GM10266 (cell line): ENCODE measurements at regions not wholly inside any gene's neighbourhood (a gene's known extent, or its start where the extent isn't known, plus 50 kb on each side); places are given as distances from the start of the nearest gene placed in this dataset.

Experiments
- DNase-seq: peaks from one replicate; pipeline ENCODE4 v3.0.0; 2012; ENCODE audit errors: extremely low spot score
- TF ChIP-seq, protein P1 (sequence below): IDR thresholded peaks from 2 replicates; pipeline ENCODE4 v1.5.1; 2012; ENCODE audit warnings: mild to moderate bottlenecking, low read depth; ENCODE audit not compliant: control insufficient read depth, insufficient read depth; ENCODE audit errors: missing control alignments

GRCh38 chr11:116166573-116167465, 606.0 kb downstream of the BUD13 start:
- TF ChIP-seq, protein P1, sequence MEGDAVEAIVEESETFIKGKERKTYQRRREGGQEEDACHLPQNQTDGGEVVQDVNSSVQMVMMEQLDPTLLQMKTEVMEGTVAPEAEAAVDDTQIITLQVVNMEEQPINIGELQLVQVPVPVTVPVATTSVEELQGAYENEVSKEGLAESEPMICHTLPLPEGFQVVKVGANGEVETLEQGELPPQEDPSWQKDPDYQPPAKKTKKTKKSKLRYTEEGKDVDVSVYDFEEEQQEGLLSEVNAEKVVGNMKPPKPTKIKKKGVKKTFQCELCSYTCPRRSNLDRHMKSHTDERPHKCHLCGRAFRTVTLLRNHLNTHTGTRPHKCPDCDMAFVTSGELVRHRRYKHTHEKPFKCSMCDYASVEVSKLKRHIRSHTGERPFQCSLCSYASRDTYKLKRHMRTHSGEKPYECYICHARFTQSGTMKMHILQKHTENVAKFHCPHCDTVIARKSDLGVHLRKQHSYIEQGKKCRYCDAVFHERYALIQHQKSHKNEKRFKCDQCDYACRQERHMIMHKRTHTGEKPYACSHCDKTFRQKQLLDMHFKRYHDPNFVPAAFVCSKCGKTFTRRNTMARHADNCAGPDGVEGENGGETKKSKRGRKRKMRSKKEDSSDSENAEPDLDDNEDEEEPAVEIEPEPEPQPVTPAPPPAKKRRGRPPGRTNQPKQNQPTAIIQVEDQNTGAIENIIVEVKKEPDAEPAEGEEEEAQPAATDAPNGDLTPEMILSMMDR = no peak
- no peak for DNase-seq

DNA sequence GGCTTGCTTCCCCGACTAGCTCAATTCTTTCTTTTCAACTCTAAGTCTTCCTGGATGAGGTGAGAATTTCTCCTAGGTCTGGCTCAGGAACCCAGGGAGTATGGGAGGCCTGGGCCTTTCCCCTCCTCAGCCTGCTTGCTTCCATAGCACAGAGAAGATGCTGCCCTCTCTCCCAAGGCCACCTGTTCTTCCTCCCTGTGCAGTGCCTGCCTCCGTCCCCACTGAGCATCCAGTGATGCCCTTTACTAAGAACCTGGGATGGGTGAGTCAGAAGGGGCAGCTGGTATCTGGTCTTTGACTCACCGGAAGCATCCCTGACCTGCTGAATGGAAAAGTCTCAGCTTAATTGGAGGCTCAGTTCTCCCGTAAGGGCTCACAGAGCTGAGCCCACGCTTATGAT, 607.9 kb downstream of the BUD13 start:
- no peak for DNase-seq
- TF ChIP-seq, protein P1 = no peak

DNA sequence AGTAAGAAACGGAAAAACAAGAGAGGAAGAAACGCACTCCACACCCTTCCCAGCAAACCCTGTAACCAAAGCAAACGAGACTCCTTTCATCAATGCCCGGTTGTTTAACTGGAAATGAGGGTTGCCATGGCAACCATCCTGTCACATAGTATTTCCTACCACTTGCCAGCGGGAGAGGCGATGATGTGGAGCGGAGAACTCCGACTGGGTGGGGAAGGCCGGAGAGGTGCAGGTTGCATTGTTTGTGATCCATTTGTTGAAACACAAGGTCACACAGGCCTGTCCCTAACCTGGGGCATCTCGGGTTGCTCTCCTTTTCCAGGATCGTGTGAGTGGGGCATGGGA, 609.9 kb downstream of the BUD13 start:
- TF ChIP-seq, protein P1 = no peak

GRCh38 chr11:116162086-116162885, 610.5 kb downstream of the BUD13 start:
- DNase-seq = no peak
- TF ChIP-seq, protein P1 = no peak

More for the DNA sequence above, 609.9 kb downstream of the BUD13 start:
- no peak for DNase-seq

DNA sequence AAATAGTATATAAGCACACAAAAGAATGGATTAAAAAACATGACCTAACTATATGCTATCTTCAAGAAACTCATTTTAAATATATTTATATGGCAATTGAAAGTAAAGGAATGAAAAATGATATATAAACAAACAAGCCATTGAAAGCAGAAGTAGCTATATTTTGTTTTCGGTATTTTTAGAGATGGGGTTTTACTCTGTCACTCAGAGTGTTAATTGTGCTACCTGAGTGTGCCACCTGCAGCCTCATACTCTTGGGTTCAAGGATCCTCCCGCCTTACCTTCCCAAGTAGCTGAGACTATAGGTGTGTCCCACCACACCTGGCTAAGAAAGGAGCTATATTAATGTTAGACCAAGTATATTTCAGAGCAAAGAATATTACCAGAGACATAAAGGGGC, 624.1 kb downstream of the BUD13 start:
- no peak for DNase-seq
- TF ChIP-seq, protein P1 = no peak

DNA sequence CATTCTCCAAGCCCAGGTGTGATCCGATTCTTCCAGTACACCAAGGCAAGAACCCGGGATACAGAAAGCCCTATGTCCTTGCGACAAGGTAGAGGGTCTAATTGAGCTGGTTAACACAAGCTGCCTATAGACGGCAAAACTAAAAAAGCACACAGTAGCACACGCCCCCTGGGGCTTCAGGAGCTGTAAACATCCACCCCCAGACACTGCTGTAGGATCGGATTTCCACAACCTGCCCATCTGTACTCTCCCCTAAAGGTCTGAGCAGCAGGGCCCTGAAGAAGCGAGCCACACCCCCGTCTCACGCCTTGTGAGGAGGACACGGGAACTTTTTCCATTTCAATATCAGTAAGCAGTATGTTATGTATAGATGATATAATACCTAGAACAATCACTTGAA, 624.7 kb downstream of the BUD13 start:
- TF ChIP-seq, protein P1 = no peak
- no peak for DNase-seq
